CD4-positive, alpha-beta T cell treated with Interleukin-17A for 4 hours (primary cell): ENCODE measurements at regions not wholly inside any gene's neighbourhood (a gene's known extent, or its start where the extent isn't known, plus 50 kb on each side); places are given as distances from the start of the nearest gene placed in this dataset.

Experiments
- DNase-seq: peaks from one replicate; pipeline ENCODE4 v3.0.0-alpha.2; 2020; ENCODE audit warnings: mixed read lengths

GRCh38 chr5:3736926-3737325, 141.3 kb downstream of the IRX1 start:
- DNase-seq = no peak

GRCh38 chr5:3738919-3739318, 143.3 kb downstream of the IRX1 start:
- no peak for DNase-seq

GRCh38 chr5:3740546-3741373, 145.1 kb downstream of the IRX1 start:
- no peak for DNase-seq

- DNase-seq = no peak
These were observed 145.7 kb downstream of the IRX1 start for GRCh38 chr5:3741374-3741770.

- no peak for DNase-seq
These were observed 147.1 kb downstream of the IRX1 start for GRCh38 chr5:3742750-3743149.

GRCh38 chr5:3751846-3752245, 156.2 kb downstream of the IRX1 start:
- no peak for DNase-seq

GRCh38 chr5:3778000-3778550, 182.4 kb downstream of the IRX1 start:
- DNase-seq = no peak

- DNase-seq = no peak
These were observed 183.3 kb downstream of the IRX1 start for GRCh38 chr5:3778945-3779344.

GRCh38 chr5:3780278-3780677, 184.6 kb downstream of the IRX1 start:
- DNase-seq = no peak

- DNase-seq = no peak
These were observed 185.3 kb downstream of the IRX1 start for GRCh38 chr5:3780907-3781306.

GRCh38 chr5:3784854-3785253, 189.2 kb downstream of the IRX1 start:
- no peak for DNase-seq

- no peak for DNase-seq
These were observed 190.5 kb downstream of the IRX1 start for GRCh38 chr5:3786165-3786564.

GRCh38 chr5:3786891-3787430, 191.3 kb downstream of the IRX1 start:
- DNase-seq = no peak

GRCh38 chr5:3787604-3788003, 192.0 kb downstream of the IRX1 start:
- DNase-seq = no peak

GRCh38 chr5:3789519-3790193, 194.0 kb downstream of the IRX1 start:
- DNase-seq = no peak

GRCh38 chr5:3793162-3793561, 197.5 kb downstream of the IRX1 start:
- DNase-seq = no peak

- DNase-seq = no peak
These were observed 199.0 kb downstream of the IRX1 start for GRCh38 chr5:3794611-3795010.

GRCh38 chr5:3796736-3797135, 201.1 kb downstream of the IRX1 start:
- DNase-seq = no peak

GRCh38 chr5:3801967-3802366, 206.3 kb downstream of the IRX1 start:
- no peak for DNase-seq

GRCh38 chr5:3809455-3809854, 213.8 kb downstream of the IRX1 start:
- no peak for DNase-seq

GRCh38 chr5:3811116-3811515, 215.5 kb downstream of the IRX1 start:
- no peak for DNase-seq

GRCh38 chr5:3818624-3819023, 223.0 kb downstream of the IRX1 start:
- no peak for DNase-seq

GRCh38 chr5:3825531-3826451, 230.2 kb downstream of the IRX1 start:
- no peak for DNase-seq
